ENCODE measurements at regions not wholly inside any gene's neighbourhood (a gene's known extent, or its start where the extent isn't known, plus 50 kb on each side); places are given as distances from the start of the nearest gene placed in this dataset.

- Histone ChIP-seq H3K4me1 (ENCODE audit: control insufficient read depth in 1 of 2, insufficient read depth in 2 of 2, low read length in 2 of 2) (no peaks in the 10 kb centered on the region), H3K36me3 (ENCODE audit: control insufficient read depth in 1 of 2, insufficient read depth in 2 of 2, low read length in 1 of 2) (no peaks in the 10 kb centered on the region), H3K4me3 (ENCODE audit: low read length in 2 of 2) (no peak overlapping the region), H3K27me3 (ENCODE audit: control insufficient read depth in 1 of 2, insufficient read depth in 2 of 2, low read length in 1 of 2) (no peaks in the 10 kb centered on the region), H3K9me3 (ENCODE audit: control insufficient read depth, low read length) (no peaks in the 10 kb centered on the region), H3K27ac (ENCODE audit: low read depth in 1 of 2, low read length in 2 of 2) (no peak overlapping the region)
- intact Hi-C loops (cut with DNase I), result no loop called here
- DNase-seq (no peak), ATAC-seq (ENCODE audit: low FRiP score) (no peak)
- WGBS, 2 donors, result 72 to 82% methylated on average over 19 of the region's 19 CpGs
Measured at GRCh38 chr6:169868458-169868857, 117.0 kb downstream of the ERMARD start.

GRCh38 chr6:169867751-169868191 is 116.3 kb downstream of the ERMARD start:
- 88 to 89% methylated on average over 12 of the region's 12 CpGs for WGBS, 2 donors
- intact Hi-C loops (cut with DNase I), result no loop called here
- H3K27ac ChIP-seq (ENCODE audit: low read depth in 1 of 2, low read length in 2 of 2), result no peak overlapping the region
- ATAC-seq (ENCODE audit: low FRiP score) (peak; percentile 28), DNase-seq (no peak)
- H3K36me3 ChIP-seq (ENCODE audit: control insufficient read depth in 1 of 2, insufficient read depth in 2 of 2, low read length in 1 of 2), result no peaks in the 10 kb centered on the region
- no peaks in the 10 kb centered on the region for H3K4me1 ChIP-seq (ENCODE audit: control insufficient read depth in 1 of 2, insufficient read depth in 2 of 2, low read length in 2 of 2)
- H3K9me3 ChIP-seq (ENCODE audit: control insufficient read depth, low read length), result no peaks in the 10 kb centered on the region
- no peak overlapping the region for H3K4me3 ChIP-seq (ENCODE audit: low read length in 2 of 2)
- H3K27me3 ChIP-seq (ENCODE audit: control insufficient read depth in 1 of 2, insufficient read depth in 2 of 2, low read length in 1 of 2), result no peaks in the 10 kb centered on the region

GRCh38 chr6:169866668-169867521 is 115.5 kb downstream of the ERMARD start:
- H3K36me3 ChIP-seq (ENCODE audit: control insufficient read depth in 1 of 2, insufficient read depth in 2 of 2, low read length in 1 of 2), result no peaks in the 10 kb centered on the region
- no peak overlapping the region for H3K4me3 ChIP-seq (ENCODE audit: low read length in 2 of 2)
- ATAC-seq (ENCODE audit: low FRiP score) (no peak), DNase-seq (no peak)
- H3K4me1 ChIP-seq (ENCODE audit: control insufficient read depth in 1 of 2, insufficient read depth in 2 of 2, low read length in 2 of 2), result no peaks in the 10 kb centered on the region
- no peaks in the 10 kb centered on the region for H3K27me3 ChIP-seq (ENCODE audit: control insufficient read depth in 1 of 2, insufficient read depth in 2 of 2, low read length in 1 of 2)
- H3K27ac ChIP-seq (ENCODE audit: low read depth in 1 of 2, low read length in 2 of 2), result no peak overlapping the region
- H3K9me3 ChIP-seq (ENCODE audit: control insufficient read depth, low read length), result no peaks in the 10 kb centered on the region
- intact Hi-C loops (cut with DNase I), result no loop called here
- WGBS, 2 donors, result 87 to 88% methylated on average over 18 of the region's 18 CpGs

GRCh38 chr6:169866140-169866534 is 114.7 kb downstream of the ERMARD start:
- no peak for DNase-seq
- no peak overlapping the region for H3K4me3 ChIP-seq (ENCODE audit: low read length in 2 of 2)
- ATAC-seq (ENCODE audit: low FRiP score), result no peak
- no peaks in the 10 kb centered on the region for H3K4me1 ChIP-seq (ENCODE audit: control insufficient read depth in 1 of 2, insufficient read depth in 2 of 2, low read length in 2 of 2)
- H3K27me3 ChIP-seq (ENCODE audit: control insufficient read depth in 1 of 2, insufficient read depth in 2 of 2, low read length in 1 of 2), result no peaks in the 10 kb centered on the region
- intact Hi-C loops (cut with DNase I), result no loop called here
- 78 to 79% methylated on average over 10 of the region's 10 CpGs for WGBS, 2 donors
- no peaks in the 10 kb centered on the region for H3K9me3 ChIP-seq (ENCODE audit: control insufficient read depth, low read length)
- no peak overlapping the region for H3K27ac ChIP-seq (ENCODE audit: low read depth in 1 of 2, low read length in 2 of 2)
- H3K36me3 ChIP-seq (ENCODE audit: control insufficient read depth in 1 of 2, insufficient read depth in 2 of 2, low read length in 1 of 2), result no peaks in the 10 kb centered on the region

GRCh38 chr6:169865346-169866139 is 114.1 kb downstream of the ERMARD start:
- 82 to 85% methylated on average over 13 of the region's 13 CpGs for WGBS, 2 donors
- intact Hi-C loops (cut with DNase I), result no loop called here
- H3K4me3 ChIP-seq (ENCODE audit: low read length in 2 of 2), result no peak overlapping the region

GRCh38 chr6:169864148-169865020 is 113.0 kb downstream of the ERMARD start:
- ATAC-seq (ENCODE audit: low FRiP score) (no peak), DNase-seq (no peak)
- intact Hi-C loops (cut with DNase I), result no loop called here
- Histone ChIP-seq H3K27ac (ENCODE audit: low read depth in 1 of 2, low read length in 2 of 2) (no peak overlapping the region), H3K4me1 (ENCODE audit: control insufficient read depth in 1 of 2, insufficient read depth in 2 of 2, low read length in 2 of 2) (no peaks in the 10 kb centered on the region), H3K27me3 (ENCODE audit: control insufficient read depth in 1 of 2, insufficient read depth in 2 of 2, low read length in 1 of 2) (no peaks in the 10 kb centered on the region), H3K9me3 (ENCODE audit: control insufficient read depth, low read length) (no peaks in the 10 kb centered on the region), H3K36me3 (ENCODE audit: control insufficient read depth in 1 of 2, insufficient read depth in 2 of 2, low read length in 1 of 2) (no peaks in the 10 kb centered on the region), H3K4me3 (ENCODE audit: low read length in 2 of 2) (no peak overlapping the region)
- 81 to 85% methylated on average over 23 of the region's 23 CpGs for WGBS, 2 donors

More at GRCh38 chr6:169865346-169866139, 114.1 kb downstream of the ERMARD start:
- no peaks in the 10 kb centered on the region for H3K27me3 ChIP-seq (ENCODE audit: control insufficient read depth in 1 of 2, insufficient read depth in 2 of 2, low read length in 1 of 2)
- no peaks in the 10 kb centered on the region for H3K36me3 ChIP-seq (ENCODE audit: control insufficient read depth in 1 of 2, insufficient read depth in 2 of 2, low read length in 1 of 2)
- no peak overlapping the region for H3K27ac ChIP-seq (ENCODE audit: low read depth in 1 of 2, low read length in 2 of 2)
- ATAC-seq (ENCODE audit: low FRiP score), result no peak
- H3K9me3 ChIP-seq (ENCODE audit: control insufficient read depth, low read length), result no peaks in the 10 kb centered on the region
- peak in 1 of 2 donors; percentile 74 for DNase-seq
- no peaks in the 10 kb centered on the region for H3K4me1 ChIP-seq (ENCODE audit: control insufficient read depth in 1 of 2, insufficient read depth in 2 of 2, low read length in 2 of 2)

- Histone ChIP-seq H3K4me1 (ENCODE audit: control insufficient read depth in 1 of 2, insufficient read depth in 2 of 2, low read length in 2 of 2) (no peaks in the 10 kb centered on the region), H3K27ac (ENCODE audit: low read depth in 1 of 2, low read length in 2 of 2) (no peak overlapping the region), H3K4me3 (ENCODE audit: low read length in 2 of 2) (no peak overlapping the region), H3K9me3 (ENCODE audit: control insufficient read depth, low read length) (no peaks in the 10 kb centered on the region), H3K27me3 (ENCODE audit: control insufficient read depth in 1 of 2, insufficient read depth in 2 of 2, low read length in 1 of 2) (no peaks in the 10 kb centered on the region), H3K36me3 (ENCODE audit: control insufficient read depth in 1 of 2, insufficient read depth in 2 of 2, low read length in 1 of 2) (no peaks in the 10 kb centered on the region)
- DNase-seq (no peak), ATAC-seq (ENCODE audit: low FRiP score) (no peak)
- WGBS, 2 donors, result 96 to 98% methylated on average over 3 of the region's 3 CpGs
- intact Hi-C loops (cut with DNase I), result no loop called here
Measured at GRCh38 chr6:169863710-169864109, 112.3 kb downstream of the ERMARD start.

- no peak for DNase-seq
- intact Hi-C loops (cut with DNase I), result no loop called here
- H3K27me3 ChIP-seq (ENCODE audit: control insufficient read depth in 1 of 2, insufficient read depth in 2 of 2, low read length in 1 of 2), result no peaks in the 10 kb centered on the region
- 94 to 95% methylated on average over 19 to 20 of the region's 20 CpGs for WGBS, 2 donors
- H3K27ac ChIP-seq (ENCODE audit: low read depth in 1 of 2, low read length in 2 of 2), result no peak overlapping the region
- ATAC-seq (ENCODE audit: low FRiP score), result no peak
- H3K4me3 ChIP-seq (ENCODE audit: low read length in 2 of 2), result no peak overlapping the region
- H3K4me1 ChIP-seq (ENCODE audit: control insufficient read depth in 1 of 2, insufficient read depth in 2 of 2, low read length in 2 of 2), result no peaks in the 10 kb centered on the region
- H3K36me3 ChIP-seq (ENCODE audit: control insufficient read depth in 1 of 2, insufficient read depth in 2 of 2, low read length in 1 of 2), result no peaks in the 10 kb centered on the region
- peaks cover 1% of the 10 kb centered on the region for H3K9me3 ChIP-seq (ENCODE audit: control insufficient read depth, low read length)
Measured at GRCh38 chr6:169862892-169863525, 111.6 kb downstream of the ERMARD start.
